ENCODE measurements at regions not wholly inside any gene's neighbourhood (a gene's known extent, or its start where the extent isn't known, plus 50 kb on each side); places are given as distances from the start of the nearest gene placed in this dataset.

DNA sequence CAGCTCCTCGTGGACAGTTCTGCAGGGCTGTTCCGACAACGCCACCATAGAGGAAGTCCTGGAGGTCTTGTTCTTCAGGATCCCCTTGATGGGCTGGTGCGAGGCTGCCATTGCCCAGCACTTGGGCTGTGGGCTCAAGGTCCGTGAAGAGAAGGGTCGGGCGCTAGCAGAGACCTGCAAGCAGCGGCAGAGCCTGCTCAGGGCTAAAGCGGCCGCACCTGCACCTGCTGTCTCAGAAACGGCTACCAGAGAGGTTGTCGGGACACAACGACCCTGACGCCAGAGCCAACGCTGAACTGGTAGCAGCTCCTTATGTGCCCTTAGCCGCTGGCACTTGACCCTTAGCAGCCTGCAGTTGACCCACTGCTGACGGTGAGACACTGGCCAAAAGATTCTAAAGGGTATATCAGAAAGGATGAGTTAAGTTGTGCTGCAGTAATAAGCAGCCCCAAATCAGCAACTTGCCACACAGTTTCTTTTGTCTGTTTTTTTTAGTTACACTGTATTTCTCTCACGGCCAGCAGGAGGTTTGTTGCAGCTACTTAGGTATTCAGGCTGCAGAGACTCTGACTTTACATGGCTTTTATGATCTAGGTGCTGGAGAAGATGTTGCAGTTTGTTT, 55.5 kb upstream of the ST6GAL2 start:
- no peak for DNase-seq (ENCODE audit: low read depth)

DNA sequence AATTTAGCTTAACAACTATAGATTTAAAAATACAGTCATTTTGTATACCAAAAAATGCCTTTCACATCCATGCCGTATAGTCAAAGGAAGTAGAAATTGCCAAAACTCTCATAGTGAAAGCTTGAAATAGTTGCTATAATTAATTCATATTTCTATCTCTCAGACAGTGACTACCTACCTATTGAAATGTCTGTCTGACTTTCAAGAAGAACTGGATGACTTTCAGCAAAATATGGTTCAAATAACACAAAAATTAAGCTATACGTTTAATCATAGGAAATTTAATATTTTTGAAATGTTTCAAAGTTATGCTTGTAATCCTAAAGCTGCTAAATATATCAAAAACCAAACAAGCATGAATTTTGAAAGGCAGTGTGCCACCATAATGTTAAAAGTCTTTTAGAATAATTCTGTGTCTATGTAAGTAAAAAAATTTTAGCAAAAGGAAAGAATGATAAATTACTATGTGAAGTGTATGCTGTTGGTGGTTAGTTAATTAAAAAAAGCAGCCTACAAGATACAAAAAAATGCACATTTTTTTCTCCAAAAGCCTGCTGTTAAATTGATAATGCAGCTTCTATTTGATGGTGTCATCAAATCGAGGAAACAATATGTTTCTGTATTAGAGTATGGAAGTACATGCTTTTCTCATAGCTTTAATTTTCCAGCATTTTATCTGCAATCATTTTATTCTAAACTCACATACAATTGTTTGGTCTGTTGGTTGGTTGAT, 57.7 kb upstream of the ST6GAL2 start:
- no peak for DNase-seq (ENCODE audit: low read depth)

DNA sequence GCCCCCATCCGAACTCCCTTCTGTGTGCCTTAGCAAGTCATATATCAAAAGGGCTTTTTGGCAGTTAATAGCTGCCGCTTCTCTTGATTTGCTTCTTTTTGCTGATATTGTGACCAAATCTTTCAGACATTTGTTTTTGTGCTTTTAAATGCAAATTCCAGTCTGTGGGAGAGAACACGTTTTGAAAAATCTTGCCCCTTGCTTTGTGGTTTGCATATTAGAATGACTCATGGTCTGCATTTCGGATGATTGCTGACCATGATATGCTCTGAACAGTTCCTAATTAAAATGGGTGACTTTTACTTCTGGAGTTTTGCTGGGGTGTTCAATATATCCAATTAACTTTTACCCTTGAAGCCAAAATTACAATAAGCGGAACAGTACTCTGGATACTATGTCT, 58.2 kb upstream of the ST6GAL2 start:
- DNase-seq (ENCODE audit: low read depth): no peak

DNA sequence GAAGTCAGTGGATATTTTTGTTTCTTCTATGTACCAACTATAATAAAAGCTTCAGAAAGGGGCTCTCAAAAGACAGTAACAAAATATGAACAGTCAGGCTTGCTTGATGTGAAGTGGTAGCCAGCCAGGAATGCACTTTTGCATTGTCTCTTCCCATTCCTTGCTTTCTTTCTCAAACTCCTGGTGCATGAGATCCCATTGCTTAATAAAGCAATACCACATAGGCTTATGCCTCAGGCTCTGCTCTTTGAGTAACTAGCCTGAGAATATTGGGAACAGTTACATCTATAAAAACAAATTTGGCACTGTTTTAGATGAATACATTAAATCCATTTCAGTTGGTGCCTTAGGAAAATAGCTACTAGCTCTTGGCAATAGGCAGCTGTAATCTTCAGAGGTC, 62.6 kb upstream of the ST6GAL2 start:
- DNase-seq (ENCODE audit: low read depth): no peak

DNA sequence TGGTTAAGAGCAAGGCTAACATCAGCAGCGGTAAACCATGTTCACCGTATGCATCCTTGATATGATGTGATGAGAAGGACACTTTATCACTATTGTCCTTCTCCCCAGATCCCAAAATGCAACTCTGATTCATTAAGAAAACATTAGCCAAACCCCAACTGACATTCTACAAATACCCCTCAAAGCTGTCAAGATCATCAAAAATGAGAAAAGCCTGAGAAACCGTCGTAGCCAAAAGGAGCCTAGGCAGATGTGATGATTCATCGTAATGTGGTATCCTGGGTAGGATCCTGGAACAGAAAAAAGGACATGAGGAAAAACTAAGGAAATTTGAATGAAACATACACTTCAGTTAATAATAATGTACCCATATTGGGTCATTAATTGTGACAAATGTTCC, 67.3 kb upstream of the ST6GAL2 start:
- DNase-seq (ENCODE audit: low read depth): no peak

DNA sequence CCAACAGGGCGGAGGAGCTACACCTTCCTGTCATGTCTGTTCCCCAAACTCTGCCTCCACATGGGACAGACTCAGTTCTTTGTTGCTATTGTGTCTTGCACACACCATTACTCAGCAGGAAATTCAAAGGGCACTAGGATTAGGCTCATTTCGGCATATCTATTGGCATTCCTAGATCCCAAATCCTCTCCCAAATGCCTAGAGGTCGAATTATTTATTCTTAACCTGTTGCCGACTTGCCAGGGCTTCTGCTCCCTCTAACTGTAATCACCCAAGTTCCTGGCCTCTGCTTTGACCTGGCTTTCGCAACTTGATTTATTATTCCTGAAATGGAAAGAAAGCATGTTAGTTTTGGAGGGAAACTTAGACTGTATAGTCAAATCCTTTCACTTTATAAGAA, 67.8 kb upstream of the ST6GAL2 start:
- no peak for DNase-seq (ENCODE audit: low read depth)

DNA sequence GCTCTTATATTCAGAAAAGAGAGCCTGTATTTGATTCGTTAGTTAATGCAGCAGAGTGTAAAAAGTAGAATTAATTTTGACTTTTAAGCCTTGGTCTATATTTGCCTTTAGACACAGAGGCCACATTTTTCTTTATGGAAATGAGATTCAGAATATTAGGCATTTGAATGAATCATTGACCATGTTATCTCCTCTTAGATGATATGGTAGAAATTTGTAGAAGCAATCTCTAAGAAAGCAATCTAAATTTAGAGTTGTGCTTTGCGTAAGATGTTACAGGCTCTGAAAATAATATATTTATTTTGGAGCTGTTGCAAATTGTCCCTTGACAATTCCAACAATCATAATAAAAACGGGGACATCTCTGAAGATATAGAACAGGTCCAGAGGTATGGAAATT, 68.3 kb upstream of the ST6GAL2 start:
- no peak for DNase-seq (ENCODE audit: low read depth)

DNA sequence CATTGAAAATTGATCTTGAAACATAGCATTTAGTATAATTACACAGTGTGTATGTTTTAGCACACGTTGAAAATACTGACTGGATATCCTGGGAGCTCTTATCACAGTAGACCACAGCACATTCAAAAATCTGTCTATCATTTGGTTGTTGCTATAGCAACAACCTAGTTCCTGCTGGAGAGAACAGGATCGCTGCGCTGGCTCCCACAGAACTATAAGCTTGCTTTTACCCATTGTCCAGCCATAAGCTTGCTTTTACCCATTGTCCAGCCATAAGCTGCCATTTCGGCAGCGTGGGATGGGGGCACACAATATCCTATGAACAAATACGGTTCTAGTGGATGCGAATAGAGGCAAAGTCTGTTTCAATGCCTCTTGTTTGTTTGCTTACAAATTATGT, 70.4 kb upstream of the ST6GAL2 start:
- DNase-seq (ENCODE audit: low read depth): no peak

DNA sequence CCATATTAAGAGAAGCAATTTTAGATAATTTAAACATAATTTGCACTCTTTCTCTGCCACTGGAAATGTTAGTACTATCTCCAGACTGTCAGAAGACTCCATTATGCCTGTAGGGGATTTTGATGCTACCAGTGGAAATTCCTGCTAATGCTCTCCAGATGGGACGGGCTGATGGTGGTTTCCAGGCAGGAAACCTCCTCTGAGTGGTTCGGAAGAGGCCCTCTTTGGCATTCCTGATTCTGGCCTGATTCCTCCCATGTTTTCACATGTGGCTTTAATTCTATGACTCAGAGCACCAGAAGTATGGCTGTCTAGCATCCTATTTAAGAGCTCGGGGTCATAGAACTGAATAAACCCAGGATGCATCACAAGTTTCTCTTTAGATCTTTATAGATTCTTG, 70.9 kb upstream of the ST6GAL2 start:
- DNase-seq (ENCODE audit: low read depth): peak; percentile 59

DNA sequence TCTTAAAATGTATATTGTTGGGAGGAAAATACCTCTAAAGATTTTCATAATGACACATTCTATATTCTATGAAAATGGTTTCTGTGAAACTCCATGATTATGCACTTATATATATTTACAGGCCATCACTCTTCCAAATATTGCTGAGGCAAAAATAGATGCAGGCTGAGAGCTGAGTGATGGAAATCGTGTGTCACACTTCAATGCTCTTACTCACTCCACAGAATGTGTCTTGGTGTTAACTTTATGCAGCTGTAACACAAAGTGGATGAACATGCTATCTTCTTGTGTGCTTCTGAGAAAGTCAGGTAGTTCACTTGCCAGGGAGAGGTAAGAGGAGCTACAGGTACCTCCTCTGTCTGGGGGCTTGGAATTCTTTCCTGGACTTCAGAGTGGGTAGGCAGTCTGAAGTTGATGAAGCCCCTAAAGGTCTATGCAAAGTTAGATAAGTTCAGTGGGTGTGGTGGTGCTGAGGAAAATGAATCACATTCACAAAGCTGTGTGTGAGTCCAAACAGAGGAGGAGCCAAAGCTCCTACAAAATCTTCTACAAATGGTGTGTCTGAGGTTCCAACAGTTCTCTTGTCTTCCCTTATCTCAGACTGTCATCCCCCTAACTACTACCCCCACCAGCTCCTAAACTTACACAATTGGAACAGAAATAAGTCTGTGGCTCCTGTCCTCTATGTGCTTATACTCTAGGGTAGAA, 74.2 kb upstream of the ST6GAL2 start:
- DNase-seq (ENCODE audit: low read depth): no peak

DNA sequence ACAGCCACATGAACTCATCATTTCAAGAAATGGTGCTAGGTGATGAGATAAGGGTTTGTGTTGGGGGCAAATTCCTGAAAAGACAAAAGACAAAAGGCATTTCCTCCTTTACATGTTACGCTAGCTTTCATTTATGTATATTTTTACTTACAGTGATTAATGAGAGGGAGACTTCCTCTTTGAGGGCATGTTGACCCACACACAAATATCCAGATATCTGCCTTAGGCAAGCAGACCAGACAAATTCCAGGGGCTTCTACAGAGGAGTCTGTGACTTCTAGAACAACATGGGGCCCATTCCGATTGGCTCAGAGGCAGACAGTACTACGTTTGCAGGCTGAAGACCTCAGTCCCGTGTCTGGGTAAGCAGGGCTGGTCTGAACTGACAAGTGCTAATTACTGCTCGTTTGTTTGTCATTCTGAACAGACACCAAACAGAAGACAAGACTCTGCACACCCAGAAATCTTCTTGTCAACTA, 74.8 kb upstream of the ST6GAL2 start:
- DNase-seq (ENCODE audit: low read depth): no peak

DNA sequence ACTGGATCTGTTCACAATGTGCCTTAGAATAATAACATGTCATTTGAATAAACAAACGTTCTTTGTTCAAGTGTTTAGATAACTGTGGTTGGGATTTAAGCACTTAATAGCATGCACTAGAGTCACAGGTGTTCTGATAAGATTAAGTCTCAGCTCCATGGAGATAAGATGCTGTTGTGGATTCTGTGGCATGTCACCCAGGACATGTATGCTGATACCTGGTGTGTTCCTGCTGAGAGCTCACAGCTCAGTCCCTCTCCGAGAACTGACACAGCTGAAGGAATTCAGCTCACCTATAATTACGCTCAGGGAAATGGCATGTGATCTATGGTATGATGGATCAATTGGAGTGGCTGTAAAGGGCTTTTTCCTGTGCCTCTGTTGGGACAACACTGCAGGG, 75.4 kb upstream of the ST6GAL2 start:
- no peak for DNase-seq (ENCODE audit: low read depth)

DNA sequence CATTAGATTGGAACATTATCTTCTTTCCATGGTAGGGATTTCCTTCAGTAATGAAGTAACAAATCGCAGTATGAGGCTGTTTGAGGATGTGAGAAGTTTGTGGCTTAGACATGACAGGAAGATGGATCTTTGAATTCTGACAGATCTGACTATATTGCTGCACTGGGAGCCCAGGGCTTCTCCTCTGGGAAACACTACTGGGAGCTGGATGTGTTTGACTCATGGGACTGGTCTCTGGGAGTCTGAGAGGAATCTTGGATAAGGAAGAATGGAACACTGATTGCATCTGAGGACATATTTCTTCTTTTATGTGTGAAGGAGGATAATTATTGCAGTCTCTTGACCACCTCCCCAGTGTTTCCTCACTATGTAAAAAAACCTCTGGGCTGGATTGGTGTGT, 77.2 kb upstream of the ST6GAL2 start:
- DNase-seq (ENCODE audit: low read depth): no peak

DNA sequence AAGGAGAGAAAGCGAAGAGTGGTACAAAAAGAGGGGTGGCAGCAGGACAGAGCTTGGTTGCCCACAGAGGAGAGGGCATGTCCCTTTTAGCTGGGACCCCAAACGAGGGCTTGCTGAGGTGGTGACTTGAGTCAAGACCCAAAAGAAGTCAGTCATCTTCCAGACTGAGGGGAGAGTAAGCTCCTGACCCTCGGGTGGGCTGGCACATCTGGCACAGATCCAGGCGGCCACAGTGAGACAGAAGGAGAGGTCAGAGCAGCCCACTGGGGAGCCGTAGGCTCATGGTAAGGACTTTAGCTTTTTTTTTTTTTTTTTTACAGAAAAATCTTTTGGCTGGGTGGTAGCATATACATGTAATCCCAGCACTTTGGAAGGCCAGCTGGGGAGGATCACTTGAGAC, 77.9 kb upstream of the ST6GAL2 start:
- DNase-seq (ENCODE audit: low read depth): no peak

DNA sequence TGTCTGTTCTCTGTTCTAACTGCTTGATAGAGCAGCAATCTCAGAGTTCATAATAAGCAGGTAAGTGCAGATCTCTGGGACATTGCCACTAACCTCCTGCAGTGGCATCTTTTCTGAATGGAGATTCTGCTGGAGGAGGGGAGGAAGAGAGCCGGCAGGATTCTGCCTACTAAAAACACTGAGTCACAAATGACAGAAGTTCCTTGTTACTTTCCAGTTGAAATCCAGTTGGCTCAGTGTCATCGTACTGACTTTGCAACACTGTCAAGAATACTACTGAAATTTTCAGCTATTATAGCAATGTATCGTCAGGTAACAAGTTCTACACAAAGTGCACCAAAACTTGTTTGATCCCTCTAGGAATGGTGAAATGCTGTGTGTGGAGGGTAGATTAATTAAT, 79.6 kb upstream of the ST6GAL2 start:
- DNase-seq (ENCODE audit: low read depth): no peak

DNA sequence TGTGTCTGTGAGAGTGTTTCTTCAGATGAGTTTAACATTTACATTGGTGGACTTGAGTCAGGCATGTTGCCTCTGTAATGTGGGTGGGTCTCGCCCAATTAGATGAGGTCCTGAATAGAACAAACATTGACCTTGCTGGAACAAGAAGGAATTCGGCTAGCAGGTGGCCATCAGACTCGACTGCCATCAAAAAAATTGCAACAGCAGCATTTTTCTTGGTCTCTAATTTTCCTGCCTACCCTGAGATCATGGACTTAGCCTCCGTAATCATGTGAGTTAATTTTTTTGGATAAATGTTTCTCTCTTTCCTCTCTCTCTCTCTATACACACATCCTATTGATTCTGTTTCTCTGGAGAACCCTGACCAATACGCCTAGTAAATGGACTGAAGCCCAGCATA, 83.8 kb upstream of the ST6GAL2 start:
- DNase-seq (ENCODE audit: low read depth): no peak

DNA sequence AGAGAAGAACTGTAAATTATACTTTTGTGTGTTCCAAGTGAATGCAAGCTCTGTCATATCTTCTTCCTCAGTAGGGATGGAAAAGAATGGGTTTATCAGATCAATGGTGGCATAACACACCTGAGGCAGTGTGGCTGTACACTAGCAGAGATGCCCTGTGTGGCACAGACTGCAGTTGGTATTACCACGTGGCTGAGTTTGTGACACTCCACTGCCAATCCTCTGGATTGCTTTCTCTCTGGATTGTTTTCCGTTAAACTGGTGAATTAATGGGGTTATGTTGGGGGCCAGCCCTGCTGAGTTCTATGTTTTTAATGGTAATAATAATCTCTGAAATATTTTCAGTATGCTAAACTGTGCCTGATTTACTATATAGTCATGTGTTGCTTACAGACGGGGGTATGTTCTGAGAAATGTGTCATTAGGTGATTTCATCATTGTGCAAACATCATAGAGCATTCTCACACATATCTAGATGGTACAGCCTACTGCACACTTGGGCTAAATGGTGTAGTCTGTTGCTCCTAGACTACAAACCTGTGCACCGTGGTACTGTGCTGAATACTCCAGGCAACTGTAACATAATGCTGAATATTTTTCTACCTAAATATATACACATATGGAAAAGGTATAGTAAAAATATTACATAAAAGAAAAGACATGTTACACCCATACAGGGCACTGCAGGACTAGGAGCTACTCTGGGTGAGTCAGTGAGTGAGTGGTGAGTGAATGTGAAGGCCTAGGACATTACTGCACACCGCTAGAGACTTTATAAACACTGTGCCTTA, 84.7 kb upstream of the ST6GAL2 start:
- DNase-seq (ENCODE audit: low read depth): no peak

DNA sequence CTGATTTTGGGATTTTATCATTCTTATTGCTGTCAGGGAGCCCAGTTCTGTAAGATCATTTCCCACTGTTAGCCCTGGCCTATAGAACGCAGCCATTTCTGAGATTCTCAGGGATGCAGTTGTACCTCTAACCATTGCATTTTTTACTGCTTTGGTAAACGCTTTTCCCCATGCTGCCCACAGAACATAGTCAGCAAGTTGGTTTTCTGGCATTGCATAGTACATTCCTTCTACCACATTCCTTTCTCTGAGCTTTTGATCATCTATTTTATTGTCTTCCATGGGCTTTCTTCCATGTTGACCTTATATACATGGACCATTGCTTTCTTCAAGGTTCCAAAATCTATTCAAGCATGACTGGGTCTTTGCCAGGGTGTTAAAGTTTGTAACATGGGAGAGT, 86.8 kb upstream of the ST6GAL2 start:
- DNase-seq (ENCODE audit: low read depth): no peak

DNA sequence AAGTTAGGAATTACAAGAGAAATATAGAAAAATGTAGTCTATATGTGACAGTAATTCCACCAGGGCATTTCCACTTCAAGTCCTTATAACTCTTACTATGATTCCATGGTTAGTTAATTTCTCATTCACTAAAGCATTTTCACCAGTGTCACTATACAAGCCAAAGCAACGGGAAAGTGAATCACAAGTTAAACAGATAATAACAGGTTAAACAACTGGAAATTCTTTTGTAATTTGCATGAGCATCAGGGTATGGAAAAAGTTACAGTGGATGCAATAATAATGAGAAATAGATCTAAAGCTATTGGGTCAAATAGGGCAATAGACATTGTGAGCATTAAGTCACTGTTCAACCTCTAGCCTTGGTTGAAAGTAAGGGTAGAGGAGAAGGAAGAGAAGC, 88.9 kb upstream of the ST6GAL2 start:
- DNase-seq (ENCODE audit: low read depth): no peak

DNA sequence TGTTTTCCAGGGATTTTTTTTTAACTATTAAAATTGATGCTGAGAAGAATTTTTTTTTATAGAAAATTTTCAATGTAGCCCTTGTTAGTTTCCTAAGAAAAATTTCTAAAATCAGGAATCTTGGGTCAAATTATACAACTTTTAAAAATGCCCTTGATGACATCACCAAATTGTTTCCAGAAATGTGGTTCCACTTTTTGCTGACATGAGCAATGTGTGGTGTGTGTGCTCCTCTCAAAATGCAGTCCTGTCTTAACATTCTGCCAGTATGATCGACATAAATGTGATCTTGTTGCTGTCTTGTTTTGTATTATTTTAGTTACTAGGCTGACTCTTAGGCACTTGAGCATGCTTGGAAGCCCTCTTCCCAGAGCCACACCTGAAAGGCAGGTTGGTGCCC, 89.7 kb upstream of the ST6GAL2 start:
- DNase-seq (ENCODE audit: low read depth): no peak

DNA sequence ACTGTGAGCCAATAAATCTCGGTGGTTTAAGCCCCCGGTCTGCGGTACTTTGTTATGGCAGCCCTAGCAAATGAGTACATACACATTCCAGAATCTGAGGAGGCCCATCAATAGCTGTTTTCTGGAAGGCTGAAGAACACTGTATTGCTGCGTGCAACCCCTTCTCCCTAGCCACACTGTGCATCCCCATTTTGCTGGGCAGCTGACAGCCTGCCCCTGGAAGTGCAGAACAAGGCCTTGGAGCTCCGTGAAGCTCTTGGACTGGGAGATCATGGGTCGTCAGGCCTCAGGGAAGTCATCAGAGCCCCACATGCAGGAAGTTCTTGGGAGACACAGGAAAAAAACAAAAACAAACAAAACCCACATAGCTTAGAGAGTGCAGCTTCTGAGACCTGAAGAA, 90.6 kb upstream of the ST6GAL2 start:
- DNase-seq (ENCODE audit: low read depth): no peak

DNA sequence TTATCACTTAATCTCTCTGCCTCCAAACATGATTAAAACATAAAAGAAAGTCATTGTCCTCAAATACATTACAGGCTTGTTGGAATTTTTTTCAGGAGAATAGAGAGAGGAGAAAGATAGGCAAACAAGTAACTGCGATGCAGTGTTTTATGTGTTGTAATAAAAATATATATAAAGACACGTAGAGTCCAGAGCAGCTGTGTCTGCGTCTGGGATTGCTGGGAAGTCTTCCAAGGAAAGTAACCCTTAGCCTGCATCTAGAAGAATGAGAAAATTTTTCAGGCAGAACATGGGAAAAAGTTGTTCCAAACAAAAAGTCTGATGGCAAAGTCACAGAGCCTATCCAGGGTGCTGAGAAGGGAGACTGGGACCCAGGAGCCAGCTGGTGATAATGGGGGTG, 91.8 kb upstream of the ST6GAL2 start:
- DNase-seq (ENCODE audit: low read depth): peak; percentile 81

Measured in forelimb muscle (tissue), 1 donor.